H9 (cell line): ENCODE measurements at regions not wholly inside any gene's neighbourhood (a gene's known extent, or its start where the extent isn't known, plus 50 kb on each side); places are given as distances from the start of the nearest gene placed in this dataset.

ENCODE experiments used
- DNase-seq: peaks from one replicate; pipeline ENCODE4 v3.0.0-alpha.2; 2017
- H2AFZ ChIP-seq: one replicate; pipeline ENCODE4 v1.6.1; 2013; ENCODE audit warnings: mild to moderate bottlenecking, low read length, control low read depth, moderate library complexity
- H2AK5ac ChIP-seq: 2 replicates; pipeline ENCODE4 v1.6.1; 2013; ENCODE audit warnings: low read length, control low read depth, mixed read lengths; ENCODE audit not compliant: insufficient read length
- H2BK120ac ChIP-seq: one replicate; pipeline ENCODE4 v1.6.1; 2013; ENCODE audit warnings: low read depth, mild to moderate bottlenecking, low read length, control low read depth, inconsistent platforms; ENCODE audit not compliant: poor library complexity, severe bottlenecking
- H2BK12ac ChIP-seq: 2 replicates; pipeline ENCODE4 v1.6.1; 2013; ENCODE audit warnings: low read length, control low read depth, mixed read lengths, low read depth; ENCODE audit not compliant: insufficient read length
- H2BK15ac ChIP-seq: 2 replicates; pipeline ENCODE4 v1.6.1; 2013; ENCODE audit warnings: low read depth, low read length, control low read depth
- H2BK20ac ChIP-seq: one replicate; pipeline ENCODE4 v1.6.1; 2013; ENCODE audit warnings: low read depth, mild to moderate bottlenecking, low read length, control low read depth, inconsistent platforms; ENCODE audit not compliant: poor library complexity, severe bottlenecking
- H2BK5ac ChIP-seq: 2 replicates; pipeline ENCODE4 v1.6.1; 2013; ENCODE audit warnings: low read length, control low read depth, mixed read lengths; ENCODE audit not compliant: insufficient read length
- H3K14ac ChIP-seq: 2 replicates; pipeline ENCODE4 v1.6.1; 2013; ENCODE audit warnings: low read length, control low read depth; ENCODE audit not compliant: insufficient read depth
- H3K18ac ChIP-seq: 2 replicates; pipeline ENCODE4 v1.6.1; 2013; ENCODE audit warnings: low read depth, mild to moderate bottlenecking, mixed read lengths, low read length, control low read depth; ENCODE audit not compliant: insufficient read length
- H3K23ac ChIP-seq: 2 replicates; pipeline ENCODE4 v1.6.1; 2013; ENCODE audit warnings: low read length, control low read depth, mixed read lengths, low read depth; ENCODE audit not compliant: insufficient read length
- H3K23me2 ChIP-seq: 2 replicates; pipeline ENCODE4 v1.6.1; 2013; ENCODE audit warnings: low read depth, mild to moderate bottlenecking, mixed read lengths, low read length, control low read depth; ENCODE audit not compliant: insufficient read length, poor library complexity, severe bottlenecking
- H3K27ac ChIP-seq: 2 replicates; pipeline ENCODE4 v1.5.1; 2013; ENCODE audit warnings: low read length, control low read depth, mixed read lengths, low read depth; ENCODE audit not compliant: insufficient read length
- H3K27me3 ChIP-seq: 2 replicates; pipeline ENCODE4 v1.6.1; 2013; ENCODE audit warnings: low read length, control low read depth, inconsistent platforms; ENCODE audit not compliant: insufficient read depth
- H3K4ac ChIP-seq: 2 replicates; pipeline ENCODE4 v1.6.1; 2013; ENCODE audit warnings: low read depth, mild to moderate bottlenecking, control low read depth, inconsistent platforms, low read length, moderate library complexity
- H3K4me1 ChIP-seq: 2 replicates; pipeline ENCODE4 v1.6.1; 2013; ENCODE audit warnings: low read length, control low read depth, inconsistent platforms; ENCODE audit not compliant: insufficient read depth
- H3K4me2 ChIP-seq: 2 replicates; pipeline ENCODE4 v1.6.1; 2013; ENCODE audit warnings: low read length, control low read depth, mixed read lengths; ENCODE audit not compliant: insufficient read length, insufficient read depth
- H3K56ac ChIP-seq: 2 replicates; pipeline ENCODE4 v1.6.1; 2013; ENCODE audit warnings: low read depth, mild to moderate bottlenecking, mixed read lengths, low read length, control low read depth; ENCODE audit not compliant: insufficient read length
- H3K79me1 ChIP-seq: 2 replicates; pipeline ENCODE4 v1.6.1; 2013; ENCODE audit warnings: low read depth, mild to moderate bottlenecking, moderate library complexity, low read length, control low read depth, inconsistent platforms; ENCODE audit not compliant: insufficient read depth, poor library complexity, severe bottlenecking
- H3K79me2 ChIP-seq: 2 replicates; pipeline ENCODE4 v1.6.1; 2013; ENCODE audit warnings: low read length, control low read depth, inconsistent platforms; ENCODE audit not compliant: insufficient read depth
- H3K9ac ChIP-seq: 2 replicates; pipeline ENCODE4 v1.6.1; 2013; ENCODE audit warnings: low read length, control low read depth, mixed read lengths; ENCODE audit not compliant: insufficient read length; ENCODE audit errors: extremely low read depth
- H3K9me3 ChIP-seq: one replicate; pipeline ENCODE4 v1.6.1; 2013; ENCODE audit warnings: low read depth, low read length, inconsistent platforms; ENCODE audit not compliant: control insufficient read depth
- H3T11ph ChIP-seq: one replicate; pipeline ENCODE4 v1.6.1; 2013; ENCODE audit warnings: mild to moderate bottlenecking, low read length, control low read depth, inconsistent platforms
- H4K20me1 ChIP-seq: one replicate; pipeline ENCODE4 v1.6.1; 2013; ENCODE audit not compliant: control insufficient read depth, insufficient read length, insufficient read depth
- H4K5ac ChIP-seq: 2 replicates; pipeline ENCODE4 v1.6.1; 2013; ENCODE audit warnings: low read depth, mild to moderate bottlenecking, mixed read lengths, low read length, control low read depth; ENCODE audit not compliant: insufficient read length
- H4K8ac ChIP-seq: replicated peaks from 2 replicates; pipeline ENCODE4 v1.6.1; 2013; ENCODE audit warnings: low read length, control low read depth, mixed read lengths, low read depth; ENCODE audit not compliant: insufficient read length
- H4K91ac ChIP-seq: 2 replicates; pipeline ENCODE4 v1.6.1; 2013; ENCODE audit warnings: low read depth, mild to moderate bottlenecking, moderate library complexity, mixed read lengths, low read length, control low read depth; ENCODE audit not compliant: insufficient read length
- H3K27ac Mint-ChIP-seq, 3 experiments: 2 replicates in 2 of 3; 3 replicates in 1 of 3; pipeline ENCODE4 v1.8.0; 2020 to 2021; ENCODE audit warnings: mixed read lengths in 3 of 3, mild to moderate bottlenecking in 1 of 3, moderate library complexity in 1 of 3
- H3K27me3 Mint-ChIP-seq: 2 replicates; pipeline ENCODE4 v1.8.0; 2021; ENCODE audit warnings: low read depth, mild to moderate bottlenecking, moderate library complexity, mixed read lengths
- H3K36me3 Mint-ChIP-seq, 3 experiments: 2 replicates in 2 of 3; 3 replicates in 1 of 3; pipeline ENCODE4 v1.8.0; 2020 to 2021; ENCODE audit warnings: low read depth in 3 of 3, mixed read lengths in 3 of 3; ENCODE audit not compliant: insufficient read depth in 1 of 3
- H3K4me1 Mint-ChIP-seq, 2 experiments: 2 replicates each; pipeline ENCODE4 v1.8.0; 2020; ENCODE audit warnings: mixed read lengths in 2 of 2
- H3K4me3 Mint-ChIP-seq, 2 experiments: 2 replicates in 1 of 2; 3 replicates in 1 of 2; pipeline ENCODE4 v1.8.0; 2020 to 2021; ENCODE audit warnings: mild to moderate bottlenecking in 2 of 2, mixed read lengths in 2 of 2, moderate library complexity in 1 of 2
- H3K9me3 Mint-ChIP-seq, 2 experiments: 2 replicates in 1 of 2; 3 replicates in 1 of 2; pipeline ENCODE4 v1.8.0; 2020; ENCODE audit warnings: mild to moderate bottlenecking in 2 of 2, mixed read lengths in 2 of 2, moderate library complexity in 1 of 2
- CTCF ChIP-seq: fragments of 200-600 bp; sonication (generic); conservative IDR thresholded peaks from 3 replicates; pipeline ENCODE4 v1.8.0; 2021; ENCODE audit warnings: antibody characterized with exemption, mild to moderate bottlenecking
- WGBS: extraction: QIAGEN DNeasy Blood & Tissue Kit; methylation state at CpG from one replicate; pipeline ENCODE4 v1.1.7; 2013; ENCODE audit warnings: missing lambda C conversion rate, low lambda C conversion rate, mixed read lengths; ENCODE audit not compliant: insufficient read length; ENCODE audit errors: extremely low coverage; 5-methylcytosine and 5-hydroxymethylcytosine counted together

- H3K56ac ChIP-seq: no peak overlapping the region
- no peak overlapping the region for H4K8ac ChIP-seq
- Mint-ChIP-seq H3K27ac (no peak overlapping the region), H3K36me3 (no peaks in the 10 kb centered on the region), H3K4me3 (no peak overlapping the region), H3K4me1 (peaks cover 0 to 8% of the 10 kb centered on the region in 2 experiments; a peak in 1 of 4 replicates), H3K27me3 (peaks cover 11% of the 10 kb centered on the region), H3K9me3 (no peaks in the 10 kb centered on the region)
- no peak overlapping the region for H4K91ac ChIP-seq
- H3K79me1 ChIP-seq: no peaks in the 10 kb centered on the region
- no CpG with 5 or more reads among the region's 6 CpGs for WGBS
- no peak overlapping the region for H2BK120ac ChIP-seq
- no peaks in the 10 kb centered on the region for H4K20me1 ChIP-seq
- no peaks in the 10 kb centered on the region for H3K23me2 ChIP-seq
- H3K4ac ChIP-seq: no peak overlapping the region
- TF ChIP-seq CTCF: no peak
- H3K27ac ChIP-seq: no peak overlapping the region
- no peaks in the 10 kb centered on the region; the same call in 1 of the 2 replicates for H3K4me1 ChIP-seq
- no peak overlapping the region for H2BK5ac ChIP-seq
- no peak overlapping the region for H2AK5ac ChIP-seq
- H2BK15ac ChIP-seq: no peak overlapping the region
- H3K18ac ChIP-seq: no peak overlapping the region
- no peak overlapping the region for H3K9ac ChIP-seq
- no peak overlapping the region for H3K23ac ChIP-seq
- no peak overlapping the region for H4K5ac ChIP-seq
- no peaks in the 10 kb centered on the region for H3K79me2 ChIP-seq
- no peak overlapping the region for H3K4me2 ChIP-seq
- no peak for DNase-seq
- H3K14ac ChIP-seq: no peak overlapping the region
- H2AFZ ChIP-seq: no peak overlapping the region
- no peak overlapping the region for H2BK12ac ChIP-seq
- H2BK20ac ChIP-seq: no peak overlapping the region
- no peaks in the 10 kb centered on the region for H3K27me3 ChIP-seq
- H3T11ph ChIP-seq: no peak overlapping the region
- no peaks in the 10 kb centered on the region for H3K9me3 ChIP-seq
These were observed 318.0 kb upstream of the NPVF start for GRCh38 chr7:25546306-25546705.
